ENCODE measurements at regions not wholly inside any gene's neighbourhood (a gene's known extent, or its start where the extent isn't known, plus 50 kb on each side); places are given as distances from the start of the nearest gene placed in this dataset.

GRCh38 chr6:90818163-90818562, 231.3 kb upstream of the MAP3K7 start:
- no peak for TF ChIP-seq JUNB (IDR thresholded peaks at IDR 0.05)
- TF ChIP-seq NPAS2 (CRISPR knock-in tag; IDR thresholded peaks at IDR 0.05; ENCODE audit: borderline replicate concordance): no peak
